NCI-H2081 (cell line): ENCODE measurements at regions not wholly inside any gene's neighbourhood (a gene's known extent, or its start where the extent isn't known, plus 50 kb on each side); places are given as distances from the start of the nearest gene placed in this dataset.

Experiments used
- DNase-seq, 2 experiments: peaks; one replicate each; lab custom pipeline; 2025; lab: John Stamatoyannopoulos, UW

DNA sequence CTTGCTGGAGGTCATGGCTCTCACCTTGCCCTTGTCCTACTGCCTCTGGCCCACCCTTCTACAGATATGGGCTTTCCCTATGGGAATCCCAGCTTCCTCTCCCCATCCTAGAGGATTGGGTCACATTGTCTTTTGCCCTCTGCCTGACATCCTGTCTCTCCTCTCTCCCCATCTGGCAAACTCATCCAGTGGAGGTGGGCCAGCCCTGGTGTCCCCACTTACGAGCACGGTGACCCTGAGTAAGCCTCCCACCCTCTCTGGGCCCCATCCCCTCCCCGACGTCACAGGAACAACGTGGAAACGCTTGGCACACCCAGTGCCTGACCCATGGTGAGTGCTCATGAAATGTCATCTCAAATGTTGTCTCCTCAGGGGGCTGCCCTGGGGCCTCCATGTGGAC, 56.1 kb upstream of the ID3 start:
- no peak for DNase-seq

DNA sequence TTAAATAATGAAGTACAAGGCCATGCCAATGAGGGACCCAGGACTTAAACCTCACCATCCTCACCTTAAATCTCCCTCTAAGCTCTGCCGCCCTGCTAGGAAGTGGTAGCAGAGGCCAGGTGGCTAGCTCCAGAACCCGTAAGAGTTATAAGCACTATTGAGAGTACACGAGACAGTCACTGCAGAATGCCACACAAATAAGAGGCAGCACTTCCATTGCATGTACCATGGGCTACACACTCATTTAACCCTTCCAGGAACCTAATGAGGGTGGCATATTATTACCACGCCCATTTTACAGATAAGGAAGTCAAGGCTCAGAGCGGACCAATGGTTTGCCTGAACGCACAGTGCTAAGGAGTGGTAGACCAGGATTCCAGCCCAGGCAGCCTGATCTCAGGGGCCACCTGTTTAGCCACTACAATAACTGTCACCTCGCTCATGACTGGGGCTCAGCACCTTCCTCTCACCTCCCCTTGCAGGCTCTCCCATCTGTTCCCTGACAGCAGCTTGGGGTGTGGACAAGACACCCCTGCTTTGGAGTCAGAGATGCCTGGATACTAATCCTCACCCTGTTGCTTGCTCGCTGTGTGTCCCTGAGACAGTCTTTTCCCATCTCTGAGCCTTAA, 54.8 kb upstream of the ID3 start:
- no peak for DNase-seq

DNA sequence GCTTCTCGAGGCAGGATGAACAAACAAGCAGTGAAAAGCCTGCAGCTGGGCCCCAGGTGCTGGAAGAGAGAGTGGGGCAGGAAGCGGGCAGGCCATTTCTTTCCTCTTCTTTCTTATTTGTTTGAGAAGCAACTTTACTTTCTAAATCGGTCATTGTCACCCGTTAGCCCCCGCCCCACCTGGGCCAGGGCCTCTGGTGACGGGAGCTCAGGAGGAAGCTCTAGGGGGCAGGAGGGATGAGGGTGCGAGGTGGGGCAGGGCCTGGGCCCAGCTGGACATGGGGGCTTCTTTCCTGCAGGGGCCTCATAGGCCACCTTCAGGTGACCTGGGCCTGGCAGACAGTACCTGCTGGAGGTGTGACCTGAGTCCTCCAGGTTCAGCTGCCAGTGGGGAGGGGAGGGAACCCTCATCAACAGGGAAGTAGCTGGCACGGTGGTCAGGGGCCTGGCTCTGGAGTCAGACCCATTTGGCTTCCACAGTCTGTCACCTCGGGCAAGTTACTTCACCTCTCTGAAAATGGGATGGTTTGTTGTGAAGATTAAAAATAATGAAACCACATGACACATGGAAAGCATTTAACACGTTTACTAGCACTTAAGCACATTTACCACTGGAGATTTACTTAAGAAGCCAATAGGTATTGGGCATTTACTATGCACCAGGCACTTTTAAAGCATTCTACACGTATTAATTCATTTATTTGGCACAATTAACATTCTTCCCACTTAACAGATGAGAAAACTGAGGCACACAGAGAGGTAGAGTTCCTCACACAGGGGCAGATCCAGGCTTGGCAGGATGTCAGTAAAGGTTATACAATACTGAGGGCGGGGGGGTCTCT, 54.1 kb upstream of the ID3 start:
- peak in 1 of 2 experiments; percentile 15 for DNase-seq

DNA sequence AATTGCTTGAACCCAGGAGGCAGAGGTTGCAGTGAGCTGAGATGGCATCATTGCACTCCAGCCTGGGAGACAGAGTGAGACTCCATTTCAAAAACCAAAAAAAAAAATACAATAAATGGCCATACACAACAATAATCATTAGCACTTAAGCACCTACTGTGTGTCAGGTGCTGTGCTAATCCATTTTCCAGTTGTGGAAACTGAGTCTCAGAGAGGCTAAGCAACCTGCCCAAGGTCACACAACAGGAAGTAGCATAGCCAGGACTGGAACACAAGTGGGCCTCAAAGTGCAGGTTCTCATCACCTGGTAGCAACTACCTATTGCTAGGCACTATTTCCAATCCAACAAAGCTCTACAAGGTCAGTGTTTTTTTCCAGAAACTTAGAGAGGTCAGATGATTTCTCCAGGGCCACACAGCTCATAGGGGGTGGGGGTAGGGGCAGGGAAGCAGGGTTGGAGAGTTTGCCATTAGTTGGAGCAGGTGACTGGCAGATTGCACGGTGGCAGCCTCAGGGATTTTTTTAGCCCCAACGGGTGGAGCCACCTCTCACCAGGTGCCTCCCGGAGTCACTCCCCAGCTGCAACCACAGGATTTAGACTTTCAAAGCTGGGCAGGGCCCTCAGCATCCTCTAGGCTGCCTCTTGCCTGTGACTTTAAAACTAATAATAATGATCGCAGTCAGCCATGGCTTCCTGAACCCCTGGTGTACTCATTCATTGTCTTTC, 52.5 kb upstream of the ID3 start:
- DNase-seq: peak in 1 of 2 experiments; percentile 66

DNA sequence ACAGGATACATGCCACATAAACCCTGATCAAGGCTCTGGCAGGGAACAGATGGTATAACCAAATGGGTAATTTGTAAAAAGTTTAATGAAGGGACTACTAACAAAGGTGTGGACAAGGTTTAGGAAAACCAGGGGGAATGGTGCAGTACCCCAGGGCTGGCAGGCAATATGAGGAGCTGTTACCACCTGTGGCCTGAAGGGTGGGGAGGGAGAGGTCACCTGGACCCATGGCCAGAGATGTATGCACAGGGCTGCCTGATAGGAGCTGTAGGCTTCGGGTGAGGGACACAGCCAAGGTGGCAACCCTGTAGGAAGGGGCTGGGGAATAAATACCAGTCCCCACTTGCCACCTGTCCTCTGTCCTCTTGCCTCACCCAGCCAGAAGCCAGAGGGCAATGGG, 51.4 kb upstream of the ID3 start:
- no peak for DNase-seq

DNA sequence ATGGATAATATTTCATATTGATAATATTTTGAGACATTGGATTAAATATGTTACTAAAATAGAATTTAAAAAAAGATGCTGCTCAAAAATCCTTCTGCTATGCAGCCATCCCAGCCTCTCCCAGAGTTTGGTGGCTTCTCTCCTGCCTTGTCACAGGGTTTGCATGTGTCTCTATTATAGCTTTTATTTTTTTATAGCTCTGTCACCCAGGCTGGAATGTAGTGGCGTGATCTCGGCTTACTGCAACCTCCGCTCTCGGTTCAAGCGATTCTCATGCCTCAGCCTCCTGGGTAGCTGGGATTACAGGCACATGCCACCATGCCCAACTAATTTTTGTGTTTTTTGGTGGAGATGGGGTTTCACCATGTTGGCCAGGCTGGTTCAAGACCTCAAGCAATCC, 50.7 kb upstream of the ID3 start:
- no peak for DNase-seq
